ENCODE measurements at regions not wholly inside any gene's neighbourhood (a gene's known extent, or its start where the extent isn't known, plus 50 kb on each side); places are given as distances from the start of the nearest gene placed in this dataset.
A peak's percentile ranks its signal among the peaks of the same experiment; 100 is the strongest.

DNA sequence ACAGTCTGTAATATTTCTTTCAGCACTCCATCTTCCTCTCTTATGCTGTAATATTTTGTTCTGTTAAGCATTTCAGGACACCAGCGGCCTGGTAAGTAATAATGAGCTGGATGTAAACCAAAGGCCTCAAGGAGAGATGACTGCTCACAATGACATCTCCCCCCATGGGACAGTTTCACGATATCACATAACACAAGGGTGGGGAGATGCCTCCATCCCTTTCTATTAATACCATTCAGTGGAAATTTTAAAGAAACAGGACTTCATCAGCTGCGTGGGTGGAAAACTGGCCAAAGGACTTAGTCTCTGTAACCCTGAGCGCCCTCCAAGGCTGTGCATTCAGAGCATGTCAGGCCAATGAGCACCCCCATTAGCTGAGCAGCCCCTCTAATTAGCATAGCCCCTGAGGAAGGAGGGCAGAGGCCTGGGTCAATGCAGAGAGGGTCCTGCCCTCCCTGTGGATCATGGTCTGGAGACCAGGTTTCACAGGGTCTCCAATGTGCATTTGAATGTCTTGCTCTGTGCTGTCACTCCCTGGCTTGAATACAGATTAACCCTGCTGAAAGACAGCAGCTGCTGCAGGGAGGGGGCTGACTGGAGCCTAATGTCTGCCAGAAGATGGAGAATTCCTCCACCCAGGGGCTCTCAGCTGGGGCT lies 156.4 kb downstream of the HS3ST2 start:
- TF ChIP-seq, protein P1, sequence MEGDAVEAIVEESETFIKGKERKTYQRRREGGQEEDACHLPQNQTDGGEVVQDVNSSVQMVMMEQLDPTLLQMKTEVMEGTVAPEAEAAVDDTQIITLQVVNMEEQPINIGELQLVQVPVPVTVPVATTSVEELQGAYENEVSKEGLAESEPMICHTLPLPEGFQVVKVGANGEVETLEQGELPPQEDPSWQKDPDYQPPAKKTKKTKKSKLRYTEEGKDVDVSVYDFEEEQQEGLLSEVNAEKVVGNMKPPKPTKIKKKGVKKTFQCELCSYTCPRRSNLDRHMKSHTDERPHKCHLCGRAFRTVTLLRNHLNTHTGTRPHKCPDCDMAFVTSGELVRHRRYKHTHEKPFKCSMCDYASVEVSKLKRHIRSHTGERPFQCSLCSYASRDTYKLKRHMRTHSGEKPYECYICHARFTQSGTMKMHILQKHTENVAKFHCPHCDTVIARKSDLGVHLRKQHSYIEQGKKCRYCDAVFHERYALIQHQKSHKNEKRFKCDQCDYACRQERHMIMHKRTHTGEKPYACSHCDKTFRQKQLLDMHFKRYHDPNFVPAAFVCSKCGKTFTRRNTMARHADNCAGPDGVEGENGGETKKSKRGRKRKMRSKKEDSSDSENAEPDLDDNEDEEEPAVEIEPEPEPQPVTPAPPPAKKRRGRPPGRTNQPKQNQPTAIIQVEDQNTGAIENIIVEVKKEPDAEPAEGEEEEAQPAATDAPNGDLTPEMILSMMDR (IDR thresholded peaks at IDR 0.05; ENCODE audit: low read depth, low read length) = no peak
- H3K9me3 ChIP-seq = 0 out of 2 replicates have a peak, but pooled peaks cover 2% of the 10 kb centered on the region
- peak; percentile 34 for DNase-seq
- no peaks in the 10 kb centered on the region for H3K36me3 ChIP-seq
- H3K27me3 ChIP-seq = no peaks in the 10 kb centered on the region
- H3K4me1 ChIP-seq = peaks cover 51% of the 10 kb centered on the region
- no peak overlapping the region for H3K4me3 ChIP-seq (ENCODE audit: low read depth, low read length)

DNA sequence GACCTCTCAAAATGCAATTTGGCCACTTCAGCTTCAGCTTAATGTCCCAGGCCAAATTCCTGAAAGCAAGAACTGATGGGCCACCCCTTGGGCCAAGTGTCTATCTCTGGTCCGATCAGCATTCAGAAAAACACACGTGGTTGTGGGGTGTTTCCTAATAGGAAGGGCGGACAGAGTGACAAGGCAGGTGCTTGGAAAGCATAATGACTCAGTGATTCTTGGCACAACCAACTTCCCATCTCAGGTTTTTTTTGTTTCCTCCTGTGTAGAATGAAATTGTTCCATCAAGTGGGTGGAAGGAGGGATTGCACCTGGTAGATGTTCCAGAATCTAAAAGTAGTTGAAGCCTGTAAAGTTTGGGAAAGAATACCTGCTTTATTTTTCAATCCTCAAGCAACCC lies 155.6 kb downstream of the HS3ST2 start:
- TF ChIP-seq, protein P1 (IDR thresholded peaks at IDR 0.05; ENCODE audit: low read depth, low read length) = no peak; the same call in 1 of the 2 replicates

DNA sequence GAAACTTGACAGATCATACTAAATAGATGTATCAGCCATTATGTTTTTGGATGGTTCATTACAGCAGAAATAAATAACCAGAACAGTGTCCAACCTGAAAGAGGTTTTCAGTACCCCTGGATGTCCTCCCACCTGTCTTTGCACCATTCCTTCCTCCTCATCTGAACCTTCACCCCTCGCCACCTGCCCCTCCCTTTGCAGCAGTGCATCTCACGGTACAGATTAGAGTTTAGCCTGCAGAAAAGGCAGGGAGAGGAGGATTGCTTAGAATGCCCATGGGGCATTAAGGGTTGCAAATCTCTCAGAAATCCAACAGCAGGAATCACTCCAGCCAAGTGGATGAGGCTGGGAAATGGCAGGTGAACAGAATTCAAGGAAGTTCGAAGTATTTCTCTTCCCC lies 155.0 kb downstream of the HS3ST2 start:
- no peaks in the 10 kb centered on the region for H3K27me3 ChIP-seq
- H3K9me3 ChIP-seq = 0 out of 2 replicates have a peak, but pooled peaks cover 4% of the 10 kb centered on the region
- H3K4me3 ChIP-seq (ENCODE audit: low read depth, low read length) = no peak overlapping the region
- TF ChIP-seq, protein P1 (IDR thresholded peaks at IDR 0.05; ENCODE audit: low read depth, low read length) = no peak
- H3K4me1 ChIP-seq = peaks cover 51% of the 10 kb centered on the region
- no peak for DNase-seq
- H3K36me3 ChIP-seq = no peaks in the 10 kb centered on the region

More for the DNA sequence above, 155.6 kb downstream of the HS3ST2 start:
- 0 out of 2 replicates have a peak, but pooled peaks cover 4% of the 10 kb centered on the region for H3K9me3 ChIP-seq
- no peaks in the 10 kb centered on the region for H3K36me3 ChIP-seq
- no peak overlapping the region for H3K4me3 ChIP-seq (ENCODE audit: low read depth, low read length)
- DNase-seq = no peak
- no peaks in the 10 kb centered on the region for H3K27me3 ChIP-seq
- peaks cover 51% of the 10 kb centered on the region for H3K4me1 ChIP-seq

DNA sequence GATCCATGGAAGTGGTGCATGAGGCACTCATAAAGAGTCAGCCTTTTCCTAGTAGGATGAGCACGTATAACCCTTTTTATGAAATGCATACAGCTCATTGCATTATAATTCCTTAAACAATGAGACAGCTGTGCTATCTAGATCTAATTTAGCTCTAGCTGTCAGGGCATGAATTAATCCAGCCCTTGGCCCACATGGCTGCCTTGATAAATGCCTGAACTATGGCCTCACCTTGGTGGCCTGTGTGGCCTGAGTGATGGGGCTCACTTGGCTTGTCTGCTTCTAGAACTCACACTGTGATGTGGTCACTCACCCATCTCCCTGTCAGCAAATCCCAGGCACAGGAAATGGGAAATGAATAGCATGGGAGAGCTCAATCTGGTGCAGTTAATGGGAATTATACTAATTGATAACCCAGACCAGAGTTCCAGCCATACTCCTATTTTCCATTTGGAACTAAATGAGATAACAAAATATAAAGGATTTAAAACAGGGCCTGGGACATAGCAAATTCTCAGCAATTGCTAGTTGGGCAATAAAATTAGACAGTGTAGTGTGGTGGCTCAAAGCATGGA lies 153.6 kb downstream of the HS3ST2 start:
- TF ChIP-seq, protein P1 (IDR thresholded peaks at IDR 0.05; ENCODE audit: low read depth, low read length) = no peak
- Histone ChIP-seq H3K4me3 (ENCODE audit: low read depth, low read length) (no peak overlapping the region), H3K36me3 (no peaks in the 10 kb centered on the region), H3K27me3 (no peaks in the 10 kb centered on the region), H3K4me1 (peaks cover 51% of the 10 kb centered on the region), H3K9me3 (0 out of 2 replicates have a peak, but pooled peaks cover 4% of the 10 kb centered on the region)
- peak; percentile 85 for DNase-seq
